ENCODE measurements at regions not wholly inside any gene's neighbourhood (a gene's known extent, or its start where the extent isn't known, plus 50 kb on each side); places are given as distances from the start of the nearest gene placed in this dataset.

GRCh38 chr18:52288403-52289004 lies 51.5 kb upstream of the DCC start:
- intact Hi-C loops (cut with DNase I, micrococcal nuclease): no loop called here

GRCh38 chr18:52289392-52289791 lies 50.6 kb upstream of the DCC start:
- CTCF ChIA-PET: no interaction called here
- no peak for DNase-seq
- no peak overlapping the region for H3K27ac ChIP-seq (ENCODE audit: low read depth in 1 of 2, low read length in 2 of 2)
- no peak for TF ChIP-seq CTCF (IDR thresholded peaks at IDR 0.05)
- Mint-ChIP-seq H3K27me3 (no peaks in the 10 kb centered on the region), H3K4me3 (no peak overlapping the region), H3K36me3 (ENCODE audit: low read depth) (no peaks in the 10 kb centered on the region), H3K27ac (no peak overlapping the region), H3K4me1 (ENCODE audit: low read depth) (no peaks in the 10 kb centered on the region), H3K9me3 (peaks cover 3% of the 10 kb centered on the region)
- POLR2A ChIA-PET: no interaction called here
- no peak overlapping the region for H3K4me3 ChIP-seq (ENCODE audit: low read length)
- H3K4me1 ChIP-seq (ENCODE audit: insufficient read depth, low read length): no peaks in the 10 kb centered on the region
- peaks cover 0 to 3% of the 10 kb centered on the region in 2 experiments for H3K9me3 ChIP-seq (ENCODE audit: control insufficient read depth in 1 of 2, insufficient read depth in 1 of 2, low read length in 2 of 2)
- H3K36me3 ChIP-seq (ENCODE audit: insufficient read depth, low read length): no peaks in the 10 kb centered on the region
- intact Hi-C loops (cut with DNase I, micrococcal nuclease): no loop called here
- H3K27me3 ChIP-seq (ENCODE audit: control insufficient read depth in 1 of 2, insufficient read depth in 2 of 2, low read length in 2 of 2): no peaks in the 10 kb centered on the region
- ATAC-seq (ENCODE audit: poor library complexity): no peak

More at GRCh38 chr18:52288403-52289004, 51.5 kb upstream of the DCC start:
- no peaks in the 10 kb centered on the region for H3K4me1 Mint-ChIP-seq (ENCODE audit: low read depth)
- H3K9me3 Mint-ChIP-seq: no peaks in the 10 kb centered on the region
- H3K27ac Mint-ChIP-seq: no peak overlapping the region
- Histone ChIP-seq H3K27me3 (ENCODE audit: control insufficient read depth in 1 of 2, insufficient read depth in 2 of 2, low read length in 2 of 2) (no peaks in the 10 kb centered on the region), H3K36me3 (ENCODE audit: insufficient read depth, low read length) (no peaks in the 10 kb centered on the region), H3K4me3 (ENCODE audit: low read length) (no peak overlapping the region), H3K27ac (ENCODE audit: low read depth in 1 of 2, low read length in 2 of 2) (no peak overlapping the region), H3K4me1 (ENCODE audit: insufficient read depth, low read length) (no peaks in the 10 kb centered on the region), H3K9me3 (ENCODE audit: control insufficient read depth in 1 of 2, insufficient read depth in 1 of 2, low read length in 2 of 2) (peaks cover 0 to 3% of the 10 kb centered on the region in 2 experiments)
- no peaks in the 10 kb centered on the region for H3K36me3 Mint-ChIP-seq (ENCODE audit: low read depth)
- CTCF ChIA-PET: no interaction called here
- H3K27me3 Mint-ChIP-seq: no peaks in the 10 kb centered on the region
- POLR2A ChIA-PET: no interaction called here
- no peak overlapping the region for H3K4me3 Mint-ChIP-seq
- TF ChIP-seq CTCF (IDR thresholded peaks at IDR 0.05): no peak
- ATAC-seq (ENCODE audit: poor library complexity) (no peak), DNase-seq (no peak)

Measured in CD4-positive, alpha-beta T cell (primary cell).